ENCODE measurements at regions not wholly inside any gene's neighbourhood (a gene's known extent, or its start where the extent isn't known, plus 50 kb on each side); places are given as distances from the start of the nearest gene placed in this dataset.

DNA sequence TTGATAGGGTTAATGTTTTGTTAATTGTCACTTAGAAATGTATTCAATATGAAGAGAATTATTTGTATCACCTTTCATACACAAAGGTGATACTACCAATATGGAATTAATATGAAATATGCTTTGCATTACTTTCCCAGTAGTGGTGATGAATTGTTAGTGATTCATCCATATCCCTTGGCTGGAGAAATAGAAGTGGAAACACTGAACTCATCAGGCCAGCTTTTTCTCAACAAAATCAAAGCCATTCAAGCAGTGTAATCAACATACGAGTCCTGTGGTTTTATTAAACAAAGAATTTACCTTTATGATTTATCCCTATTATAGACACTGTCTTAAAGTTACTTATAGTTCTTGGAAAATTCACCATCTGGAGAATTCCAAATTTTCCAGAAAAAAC lies 264.0 kb upstream of the MEF2C start:
- TF ChIP-seq, protein P1, sequence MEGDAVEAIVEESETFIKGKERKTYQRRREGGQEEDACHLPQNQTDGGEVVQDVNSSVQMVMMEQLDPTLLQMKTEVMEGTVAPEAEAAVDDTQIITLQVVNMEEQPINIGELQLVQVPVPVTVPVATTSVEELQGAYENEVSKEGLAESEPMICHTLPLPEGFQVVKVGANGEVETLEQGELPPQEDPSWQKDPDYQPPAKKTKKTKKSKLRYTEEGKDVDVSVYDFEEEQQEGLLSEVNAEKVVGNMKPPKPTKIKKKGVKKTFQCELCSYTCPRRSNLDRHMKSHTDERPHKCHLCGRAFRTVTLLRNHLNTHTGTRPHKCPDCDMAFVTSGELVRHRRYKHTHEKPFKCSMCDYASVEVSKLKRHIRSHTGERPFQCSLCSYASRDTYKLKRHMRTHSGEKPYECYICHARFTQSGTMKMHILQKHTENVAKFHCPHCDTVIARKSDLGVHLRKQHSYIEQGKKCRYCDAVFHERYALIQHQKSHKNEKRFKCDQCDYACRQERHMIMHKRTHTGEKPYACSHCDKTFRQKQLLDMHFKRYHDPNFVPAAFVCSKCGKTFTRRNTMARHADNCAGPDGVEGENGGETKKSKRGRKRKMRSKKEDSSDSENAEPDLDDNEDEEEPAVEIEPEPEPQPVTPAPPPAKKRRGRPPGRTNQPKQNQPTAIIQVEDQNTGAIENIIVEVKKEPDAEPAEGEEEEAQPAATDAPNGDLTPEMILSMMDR (IDR thresholded peaks at IDR 0.05): no peak
- TF ChIP-seq POLR2A (IDR thresholded peaks at IDR 0.05): no peak
